H9 (cell line): ENCODE measurements at regions not wholly inside any gene's neighbourhood (a gene's known extent, or its start where the extent isn't known, plus 50 kb on each side); places are given as distances from the start of the nearest gene placed in this dataset.

Source experiments
- DNase-seq: peaks from one replicate; pipeline ENCODE4 v3.0.0-alpha.2; 2017
- H2AFZ ChIP-seq: one replicate; pipeline ENCODE4 v1.6.1; 2013; ENCODE audit warnings: mild to moderate bottlenecking, low read length, control low read depth, moderate library complexity
- H2AK5ac ChIP-seq: 2 replicates; pipeline ENCODE4 v1.6.1; 2013; ENCODE audit warnings: low read length, control low read depth, mixed read lengths; ENCODE audit not compliant: insufficient read length
- H2BK120ac ChIP-seq: one replicate; pipeline ENCODE4 v1.6.1; 2013; ENCODE audit warnings: low read depth, mild to moderate bottlenecking, low read length, control low read depth, inconsistent platforms; ENCODE audit not compliant: poor library complexity, severe bottlenecking
- H2BK12ac ChIP-seq: 2 replicates; pipeline ENCODE4 v1.6.1; 2013; ENCODE audit warnings: low read length, control low read depth, mixed read lengths, low read depth; ENCODE audit not compliant: insufficient read length
- H2BK15ac ChIP-seq: 2 replicates; pipeline ENCODE4 v1.6.1; 2013; ENCODE audit warnings: low read depth, low read length, control low read depth
- H2BK20ac ChIP-seq: one replicate; pipeline ENCODE4 v1.6.1; 2013; ENCODE audit warnings: low read depth, mild to moderate bottlenecking, low read length, control low read depth, inconsistent platforms; ENCODE audit not compliant: poor library complexity, severe bottlenecking
- H2BK5ac ChIP-seq: 2 replicates; pipeline ENCODE4 v1.6.1; 2013; ENCODE audit warnings: low read length, control low read depth, mixed read lengths; ENCODE audit not compliant: insufficient read length
- H3K14ac ChIP-seq: 2 replicates; pipeline ENCODE4 v1.6.1; 2013; ENCODE audit warnings: low read length, control low read depth; ENCODE audit not compliant: insufficient read depth
- H3K18ac ChIP-seq: 2 replicates; pipeline ENCODE4 v1.6.1; 2013; ENCODE audit warnings: low read depth, mild to moderate bottlenecking, mixed read lengths, low read length, control low read depth; ENCODE audit not compliant: insufficient read length
- H3K23ac ChIP-seq: 2 replicates; pipeline ENCODE4 v1.6.1; 2013; ENCODE audit warnings: low read length, control low read depth, mixed read lengths, low read depth; ENCODE audit not compliant: insufficient read length
- H3K23me2 ChIP-seq: 2 replicates; pipeline ENCODE4 v1.6.1; 2013; ENCODE audit warnings: low read depth, mild to moderate bottlenecking, mixed read lengths, low read length, control low read depth; ENCODE audit not compliant: insufficient read length, poor library complexity, severe bottlenecking
- H3K27ac ChIP-seq: 2 replicates; pipeline ENCODE4 v1.5.1; 2013; ENCODE audit warnings: low read length, control low read depth, mixed read lengths, low read depth; ENCODE audit not compliant: insufficient read length
- H3K27me3 ChIP-seq: 2 replicates; pipeline ENCODE4 v1.6.1; 2013; ENCODE audit warnings: low read length, control low read depth, inconsistent platforms; ENCODE audit not compliant: insufficient read depth
- H3K4ac ChIP-seq: 2 replicates; pipeline ENCODE4 v1.6.1; 2013; ENCODE audit warnings: low read depth, mild to moderate bottlenecking, control low read depth, inconsistent platforms, low read length, moderate library complexity
- H3K4me1 ChIP-seq: 2 replicates; pipeline ENCODE4 v1.6.1; 2013; ENCODE audit warnings: low read length, control low read depth, inconsistent platforms; ENCODE audit not compliant: insufficient read depth
- H3K4me2 ChIP-seq: 2 replicates; pipeline ENCODE4 v1.6.1; 2013; ENCODE audit warnings: low read length, control low read depth, mixed read lengths; ENCODE audit not compliant: insufficient read length, insufficient read depth
- H3K56ac ChIP-seq: 2 replicates; pipeline ENCODE4 v1.6.1; 2013; ENCODE audit warnings: low read depth, mild to moderate bottlenecking, mixed read lengths, low read length, control low read depth; ENCODE audit not compliant: insufficient read length
- H3K79me1 ChIP-seq: 2 replicates; pipeline ENCODE4 v1.6.1; 2013; ENCODE audit warnings: low read depth, mild to moderate bottlenecking, moderate library complexity, low read length, control low read depth, inconsistent platforms; ENCODE audit not compliant: insufficient read depth, poor library complexity, severe bottlenecking
- H3K79me2 ChIP-seq: 2 replicates; pipeline ENCODE4 v1.6.1; 2013; ENCODE audit warnings: low read length, control low read depth, inconsistent platforms; ENCODE audit not compliant: insufficient read depth
- H3K9ac ChIP-seq: 2 replicates; pipeline ENCODE4 v1.6.1; 2013; ENCODE audit warnings: low read length, control low read depth, mixed read lengths; ENCODE audit not compliant: insufficient read length; ENCODE audit errors: extremely low read depth
- H3K9me3 ChIP-seq: one replicate; pipeline ENCODE4 v1.6.1; 2013; ENCODE audit warnings: low read depth, low read length, inconsistent platforms; ENCODE audit not compliant: control insufficient read depth
- H3T11ph ChIP-seq: one replicate; pipeline ENCODE4 v1.6.1; 2013; ENCODE audit warnings: mild to moderate bottlenecking, low read length, control low read depth, inconsistent platforms
- H4K20me1 ChIP-seq: one replicate; pipeline ENCODE4 v1.6.1; 2013; ENCODE audit not compliant: control insufficient read depth, insufficient read length, insufficient read depth
- H4K5ac ChIP-seq: 2 replicates; pipeline ENCODE4 v1.6.1; 2013; ENCODE audit warnings: low read depth, mild to moderate bottlenecking, mixed read lengths, low read length, control low read depth; ENCODE audit not compliant: insufficient read length
- H4K8ac ChIP-seq: replicated peaks from 2 replicates; pipeline ENCODE4 v1.6.1; 2013; ENCODE audit warnings: low read length, control low read depth, mixed read lengths, low read depth; ENCODE audit not compliant: insufficient read length
- H4K91ac ChIP-seq: 2 replicates; pipeline ENCODE4 v1.6.1; 2013; ENCODE audit warnings: low read depth, mild to moderate bottlenecking, moderate library complexity, mixed read lengths, low read length, control low read depth; ENCODE audit not compliant: insufficient read length
- H3K27ac Mint-ChIP-seq, 3 experiments: 2 replicates in 2 of 3; 3 replicates in 1 of 3; pipeline ENCODE4 v1.8.0; 2020 to 2021; ENCODE audit warnings: mixed read lengths in 3 of 3, mild to moderate bottlenecking in 1 of 3, moderate library complexity in 1 of 3
- H3K27me3 Mint-ChIP-seq: 2 replicates; pipeline ENCODE4 v1.8.0; 2021; ENCODE audit warnings: low read depth, mild to moderate bottlenecking, moderate library complexity, mixed read lengths
- H3K36me3 Mint-ChIP-seq, 3 experiments: 2 replicates in 2 of 3; 3 replicates in 1 of 3; pipeline ENCODE4 v1.8.0; 2020 to 2021; ENCODE audit warnings: low read depth in 3 of 3, mixed read lengths in 3 of 3; ENCODE audit not compliant: insufficient read depth in 1 of 3
- H3K4me1 Mint-ChIP-seq, 2 experiments: 2 replicates each; pipeline ENCODE4 v1.8.0; 2020; ENCODE audit warnings: mixed read lengths in 2 of 2
- H3K4me3 Mint-ChIP-seq, 2 experiments: 2 replicates in 1 of 2; 3 replicates in 1 of 2; pipeline ENCODE4 v1.8.0; 2020 to 2021; ENCODE audit warnings: mild to moderate bottlenecking in 2 of 2, mixed read lengths in 2 of 2, moderate library complexity in 1 of 2
- H3K9me3 Mint-ChIP-seq, 2 experiments: 2 replicates in 1 of 2; 3 replicates in 1 of 2; pipeline ENCODE4 v1.8.0; 2020; ENCODE audit warnings: mild to moderate bottlenecking in 2 of 2, mixed read lengths in 2 of 2, moderate library complexity in 1 of 2
- CTCF ChIP-seq: fragments of 200-600 bp; sonication (generic); conservative IDR thresholded peaks from 3 replicates; pipeline ENCODE4 v1.8.0; 2021; ENCODE audit warnings: antibody characterized with exemption, mild to moderate bottlenecking
- WGBS: extraction: QIAGEN DNeasy Blood & Tissue Kit; methylation state at CpG from one replicate; pipeline ENCODE4 v1.1.7; 2013; ENCODE audit warnings: missing lambda C conversion rate, low lambda C conversion rate, mixed read lengths; ENCODE audit not compliant: insufficient read length; ENCODE audit errors: extremely low coverage; 5-methylcytosine and 5-hydroxymethylcytosine counted together

DNA sequence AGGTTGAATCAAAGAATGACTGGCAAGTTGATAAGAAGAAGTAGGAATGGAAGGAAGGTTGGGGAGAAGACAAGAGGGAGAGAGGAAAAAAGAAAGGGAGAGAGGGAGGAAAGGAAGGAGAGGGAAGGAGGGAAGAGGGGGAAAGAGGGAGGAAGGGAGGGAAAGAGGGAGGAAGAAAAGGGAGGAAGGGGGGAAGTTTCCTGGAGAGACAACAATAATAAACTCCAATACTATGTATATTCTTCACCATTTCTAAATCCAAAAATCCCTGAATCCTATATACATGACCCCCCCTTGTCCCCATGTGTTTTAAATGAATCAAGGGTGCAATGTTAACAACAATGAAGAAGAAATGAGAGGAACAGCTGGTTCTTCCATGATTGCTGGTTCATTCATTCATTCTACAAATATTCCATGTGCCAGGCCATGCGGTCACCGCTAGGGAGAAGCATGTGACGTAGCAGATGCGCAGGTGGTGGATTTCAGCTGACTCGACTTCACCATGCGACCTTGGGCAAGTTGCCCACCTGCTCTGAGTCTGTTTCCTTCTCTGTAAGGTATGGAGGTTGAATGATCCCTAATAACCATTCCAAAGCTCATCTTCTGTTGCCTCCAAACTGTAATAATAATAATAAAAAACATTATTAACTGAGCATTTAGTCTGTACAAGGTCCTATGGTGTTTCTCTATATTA, 77.6 kb downstream of the EN1 start:
- Histone ChIP-seq H4K91ac (no peak overlapping the region), H3K27ac (no peak overlapping the region), H3T11ph (no peak overlapping the region), H3K4me2 (no peak overlapping the region), H3K9ac (no peak overlapping the region), H2AK5ac (no peak overlapping the region), H3K79me2 (no peaks in the 10 kb centered on the region), H3K14ac (no peak overlapping the region), H3K27me3 (no peaks in the 10 kb centered on the region; the same call in 1 of the 2 replicates), H3K23ac (no peak overlapping the region), H4K20me1 (no peaks in the 10 kb centered on the region), H3K56ac (no peak overlapping the region), H3K23me2 (peaks cover 4% of the 10 kb centered on the region), H2AFZ (no peak overlapping the region), H2BK12ac (no peak overlapping the region), H3K4me1 (no peaks in the 10 kb centered on the region), H2BK5ac (no peak overlapping the region), H4K5ac (no peak overlapping the region), H3K79me1 (no peaks in the 10 kb centered on the region), H3K18ac (no peak overlapping the region), H2BK120ac (no peak overlapping the region), H4K8ac (no peak overlapping the region), H2BK15ac (no peak overlapping the region), H2BK20ac (no peak overlapping the region), H3K9me3 (no peaks in the 10 kb centered on the region), H3K4ac (no peak overlapping the region)
- Mint-ChIP-seq H3K4me3 (no peak overlapping the region), H3K4me1 (peaks cover 4 to 6% of the 10 kb centered on the region in 2 experiments; a peak in 3 of 4 replicates), H3K9me3 (no peaks in the 10 kb centered on the region; a peak in 1 of 5 replicates), H3K27ac (no peak overlapping the region), H3K36me3 (no peaks in the 10 kb centered on the region), H3K27me3 (peaks cover 92% of the 10 kb centered on the region)
- WGBS: no CpG with 5 or more reads among the region's 6 CpGs
- no peak for DNase-seq
- TF ChIP-seq CTCF: no peak
